ENCODE measurements at regions not wholly inside any gene's neighbourhood (a gene's known extent, or its start where the extent isn't known, plus 50 kb on each side); places are given as distances from the start of the nearest gene placed in this dataset.

- TF ChIP-seq POLR2A (IDR thresholded peaks at IDR 0.05) (no peak), CTCF (IDR thresholded peaks at IDR 0.05) (no peak)
- H3K27me3 ChIP-seq, result no peaks in the 10 kb centered on the region
- no peak overlapping the region for H3K27ac ChIP-seq
- H3K4me1 ChIP-seq (replicated peaks in 1 of 2), result no peaks in the 10 kb centered on the region
- no peak overlapping the region for H3K4me3 ChIP-seq
- peaks cover 0 to 3% (median 0%) of the 10 kb centered on the region in 3 donors for H3K9me3 ChIP-seq (replicated peaks in 1 of 3)
- WGBS, 4 donors, result 62 to 77% (median 67%) methylated on average over 2 of the region's 2 CpGs
- H3K36me3 ChIP-seq (replicated peaks in 1 of 2), result no peaks in the 10 kb centered on the region
- intact Hi-C loops (cut with DNase I), result no loop called here
- DNase-seq, result no peak
Observed at GRCh38 chr7:145774777-145775176, 341.8 kb upstream of the CNTNAP2 start.

- Histone ChIP-seq H3K27ac (no peak overlapping the region), H3K4me3 (no peak overlapping the region), H3K27me3 (no peaks in the 10 kb centered on the region), H3K36me3 (replicated peaks in 1 of 2) (no peaks in the 10 kb centered on the region), H3K4me1 (replicated peaks in 1 of 2) (no peaks in the 10 kb centered on the region), H3K9me3 (replicated peaks in 1 of 3) (no peaks in the 10 kb centered on the region)
- TF ChIP-seq CTCF (IDR thresholded peaks at IDR 0.05) (no peak), POLR2A (IDR thresholded peaks at IDR 0.05) (no peak)
- intact Hi-C loops (cut with DNase I), result no loop called here
- DNase-seq, result no peak
- WGBS, 4 donors, result 89 to 94% (median 91%) methylated on average over 6 to 11 of the region's 11 CpGs
Observed at GRCh38 chr7:145753004-145753403, 363.6 kb upstream of the CNTNAP2 start.

GRCh38 chr7:145737617-145738016 is 379.0 kb upstream of the CNTNAP2 start:
- DNase-seq, result no peak
- no peak overlapping the region for H3K4me3 ChIP-seq
- H3K4me1 ChIP-seq (replicated peaks in 1 of 2), result no peaks in the 10 kb centered on the region
- H3K27ac ChIP-seq, result no peak overlapping the region
- H3K27me3 ChIP-seq, result no peaks in the 10 kb centered on the region
- H3K9me3 ChIP-seq (replicated peaks in 1 of 3), result peaks cover 0 to 5% (median 0%) of the 10 kb centered on the region in 3 donors
- WGBS, 4 donors, result 72 to 80% (median 76%) methylated on average over 2 of the region's 2 CpGs
- intact Hi-C loops (cut with DNase I), result no loop called here
- TF ChIP-seq POLR2A (IDR thresholded peaks at IDR 0.05) (no peak), CTCF (IDR thresholded peaks at IDR 0.05) (no peak)
- no peaks in the 10 kb centered on the region for H3K36me3 ChIP-seq (replicated peaks in 1 of 2)

GRCh38 chr7:145735061-145735460 is 381.5 kb upstream of the CNTNAP2 start:
- H3K4me3 ChIP-seq, result no peak overlapping the region
- no peaks in the 10 kb centered on the region for H3K4me1 ChIP-seq (replicated peaks in 1 of 2)
- H3K27ac ChIP-seq, result no peak overlapping the region
- intact Hi-C loops (cut with DNase I), result no loop called here
- no peak for TF ChIP-seq CTCF (IDR thresholded peaks at IDR 0.05)
- TF ChIP-seq POLR2A (IDR thresholded peaks at IDR 0.05), result no peak
- no peak for DNase-seq
- H3K36me3 ChIP-seq (replicated peaks in 1 of 2), result no peaks in the 10 kb centered on the region
- WGBS, 4 donors, result 83 to 94% (median 87%) methylated on average over 3 of the region's 3 CpGs
- H3K9me3 ChIP-seq (replicated peaks in 1 of 3), result peaks cover 0 to 5% (median 0%) of the 10 kb centered on the region in 3 donors
- H3K27me3 ChIP-seq, result no peaks in the 10 kb centered on the region
